ENCODE measurements at regions not wholly inside any gene's neighbourhood (a gene's known extent, or its start where the extent isn't known, plus 50 kb on each side); places are given as distances from the start of the nearest gene placed in this dataset.

- intact Hi-C loops (cut with micrococcal nuclease) = no loop called here
These were observed 144.4 kb upstream of the GUCY1A1 start for GRCh38 chr4:155522201-155522600.

DNA sequence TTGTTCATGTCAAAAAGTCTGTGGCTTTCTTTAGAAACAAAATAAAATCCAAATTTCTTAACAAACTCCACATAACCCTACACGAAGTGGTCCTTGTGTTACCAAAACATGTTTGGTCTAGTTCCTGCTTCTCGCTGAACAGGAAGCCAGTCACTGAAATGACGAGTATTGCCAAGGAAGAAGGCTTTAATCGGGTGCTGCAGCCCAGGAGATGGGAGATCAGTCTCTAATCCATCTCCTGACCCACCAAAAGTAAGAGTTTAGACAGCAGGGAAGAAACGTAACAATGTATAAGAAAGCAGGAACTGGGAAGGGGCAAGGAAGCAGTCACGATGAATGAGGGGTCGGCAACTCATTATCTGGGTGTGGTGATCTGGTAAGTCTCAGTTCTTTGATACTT lies 144.6 kb upstream of the MAP9 start:
- intact Hi-C loops (cut with micrococcal nuclease) = no loop called here

GRCh38 chr4:155515444-155516075 lies 138.8 kb upstream of the MAP9 start:
- intact Hi-C loops (cut with micrococcal nuclease) = no loop called here

DNA sequence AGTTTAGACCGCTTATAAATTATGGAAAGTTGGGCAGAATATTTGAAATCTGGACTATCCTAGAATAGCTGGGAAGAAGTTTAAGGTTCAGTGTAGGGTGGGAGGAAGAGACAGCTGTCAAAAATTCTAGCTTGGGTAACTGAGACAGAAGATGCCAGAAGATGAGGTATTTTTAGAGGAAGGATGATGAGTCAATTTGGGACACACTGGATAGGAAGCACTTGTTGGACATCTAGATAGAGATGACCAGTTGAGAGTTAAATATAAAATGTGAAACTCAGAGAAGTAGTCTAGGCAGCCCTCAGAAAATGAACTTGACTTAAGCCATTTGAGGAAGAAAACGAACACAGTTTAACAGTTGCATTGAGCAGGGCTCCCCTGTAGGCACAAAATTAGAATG lies 137.9 kb upstream of the MAP9 start:
- intact Hi-C loops (cut with micrococcal nuclease) = no loop called here

- intact Hi-C loops (cut with micrococcal nuclease) = no loop called here
These were observed 136.1 kb upstream of the MAP9 start for GRCh38 chr4:155512817-155513216.

DNA sequence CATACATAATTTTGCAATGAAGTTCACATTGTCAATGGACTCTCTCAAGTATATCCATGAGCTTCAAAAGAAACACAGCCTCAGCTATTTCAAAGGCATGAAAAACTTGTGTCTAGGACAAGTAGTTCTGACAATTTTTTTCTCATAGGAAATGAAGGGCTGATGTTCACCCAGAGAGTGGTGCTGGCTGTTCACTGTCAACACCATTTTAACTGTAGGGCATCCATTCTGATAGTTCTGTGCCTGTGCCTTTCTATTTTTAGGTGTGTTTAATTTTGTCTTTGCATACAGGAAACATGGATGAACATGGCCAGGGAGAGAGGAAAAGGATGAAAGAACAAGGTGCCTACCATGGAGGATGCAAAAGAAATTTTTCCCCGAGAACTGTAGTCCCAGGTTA lies 135.3 kb upstream of the MAP9 start:
- intact Hi-C loops (cut with micrococcal nuclease) = no loop called here

DNA sequence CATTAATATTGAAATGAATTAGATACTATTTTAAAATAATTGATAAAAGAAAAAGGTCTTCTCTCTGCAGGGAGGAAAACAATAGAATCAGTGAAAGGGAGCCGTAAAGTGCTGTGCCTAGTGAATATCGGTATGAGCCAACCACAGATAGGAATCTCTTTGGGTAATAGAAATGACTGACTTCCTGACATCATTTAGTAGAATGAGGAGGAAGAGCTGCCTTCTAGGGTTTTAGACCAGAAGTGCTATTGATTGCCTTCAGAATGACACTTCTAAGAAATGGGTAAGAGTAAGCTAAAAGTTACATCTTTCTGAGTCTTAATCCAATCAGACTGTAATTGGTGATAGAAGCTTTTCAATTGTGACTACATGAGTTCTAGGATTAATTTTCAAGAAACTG lies 134.0 kb upstream of the MAP9 start:
- intact Hi-C loops (cut with micrococcal nuclease) = no loop called here

- intact Hi-C loops (cut with micrococcal nuclease) = no loop called here
These were observed 132.8 kb upstream of the MAP9 start for GRCh38 chr4:155509555-155509954.

DNA sequence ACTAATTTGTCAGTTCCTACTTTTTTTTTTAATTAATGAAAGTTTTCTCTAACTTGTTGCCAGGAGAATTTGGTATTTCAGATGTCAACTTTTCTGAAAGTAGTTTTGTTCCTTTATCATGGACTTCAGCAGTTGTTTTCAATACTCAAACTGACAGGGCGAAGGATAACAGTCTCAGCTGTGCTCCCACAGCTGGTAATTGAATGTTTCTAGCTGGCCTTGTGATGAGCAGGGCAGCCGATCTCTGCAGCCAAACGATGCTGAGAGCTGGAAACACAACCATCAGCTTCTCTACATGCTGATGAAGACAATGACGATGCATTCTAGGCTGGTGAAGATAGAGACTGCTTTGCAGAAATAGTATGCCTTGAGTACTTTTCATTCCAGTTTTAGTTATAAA lies 130.0 kb upstream of the MAP9 start:
- intact Hi-C loops (cut with micrococcal nuclease) = no loop called here

DNA sequence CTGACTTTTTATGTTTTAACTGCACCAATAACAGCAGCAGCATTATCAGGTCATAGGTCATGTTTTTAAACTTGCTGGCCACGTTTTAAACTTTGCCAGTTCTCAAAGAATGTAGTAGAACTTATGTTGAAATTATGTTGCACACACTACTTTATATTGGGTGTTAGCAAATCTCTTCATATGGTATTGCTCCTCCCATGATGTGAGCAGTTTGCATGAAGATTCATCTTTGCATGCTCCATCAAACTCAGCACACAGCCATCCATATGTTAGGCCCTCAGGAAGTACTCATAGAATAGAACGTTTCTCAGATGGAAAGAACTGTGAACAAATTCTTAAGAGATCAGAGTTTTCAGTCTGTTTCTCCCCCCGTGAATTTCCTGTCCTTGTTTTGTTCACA lies 128.6 kb upstream of the MAP9 start:
- intact Hi-C loops (cut with micrococcal nuclease) = no loop called here

DNA sequence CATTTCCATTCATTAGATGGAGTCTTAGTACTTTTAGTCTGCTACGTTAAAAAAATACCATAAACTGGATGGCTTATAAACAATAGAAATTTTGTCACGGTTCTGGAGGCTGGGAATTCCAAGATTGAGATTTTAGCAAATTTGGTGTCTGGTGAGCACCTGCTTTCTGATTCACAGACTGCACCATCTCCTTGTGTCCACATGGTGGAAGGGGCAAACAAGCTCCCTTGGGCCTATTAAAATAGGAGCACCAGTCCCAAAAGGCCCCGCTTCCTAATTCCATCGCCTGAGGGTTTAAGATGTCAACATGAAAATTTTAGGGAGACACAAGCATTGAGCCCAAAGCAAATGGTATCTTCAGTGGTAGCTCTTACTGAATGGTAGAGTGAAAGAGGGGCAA lies 120.5 kb upstream of the MAP9 start:
- intact Hi-C loops (cut with micrococcal nuclease) = no loop called here

- intact Hi-C loops (cut with micrococcal nuclease) = no loop called here
These were observed 119.5 kb upstream of the MAP9 start for GRCh38 chr4:155496294-155496626.

DNA sequence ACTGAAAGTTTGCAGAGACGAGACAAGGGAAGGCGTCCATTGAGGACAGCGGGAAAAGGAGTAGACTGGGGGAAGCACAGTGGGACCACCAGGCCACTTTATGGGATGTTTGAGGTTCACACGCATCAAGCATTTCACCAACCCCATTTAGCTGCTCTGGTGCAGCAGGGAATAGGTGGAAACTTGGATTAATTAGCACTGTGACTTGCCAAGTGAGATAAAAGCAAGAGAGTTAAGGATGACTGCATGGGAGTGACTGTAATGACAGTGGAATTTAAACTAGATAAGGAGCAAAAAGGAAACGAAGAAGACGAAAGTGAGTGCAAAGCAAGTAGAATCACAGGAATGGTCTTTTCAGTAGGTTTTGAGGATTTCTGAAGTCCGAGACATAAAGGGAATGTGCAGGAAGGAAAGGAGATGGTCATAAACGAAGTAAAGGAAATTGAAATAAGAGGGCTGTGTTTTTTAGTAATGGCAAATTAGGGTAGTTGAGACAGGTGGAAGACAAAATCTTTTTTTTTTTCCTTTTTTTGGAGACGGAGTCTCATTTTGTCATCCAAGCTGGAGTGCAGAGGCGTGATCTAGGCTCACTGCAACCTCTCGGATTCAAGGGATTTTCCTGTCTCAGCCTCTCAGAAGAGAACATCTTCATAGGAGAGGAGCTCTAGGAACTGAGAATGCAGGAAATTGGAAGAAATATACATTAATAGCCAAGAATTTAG lies 119.0 kb upstream of the MAP9 start:
- intact Hi-C loops (cut with micrococcal nuclease) = no loop called here

- intact Hi-C loops (cut with micrococcal nuclease) = no loop called here
These were observed 117.4 kb upstream of the MAP9 start for GRCh38 chr4:155494037-155494718.

DNA sequence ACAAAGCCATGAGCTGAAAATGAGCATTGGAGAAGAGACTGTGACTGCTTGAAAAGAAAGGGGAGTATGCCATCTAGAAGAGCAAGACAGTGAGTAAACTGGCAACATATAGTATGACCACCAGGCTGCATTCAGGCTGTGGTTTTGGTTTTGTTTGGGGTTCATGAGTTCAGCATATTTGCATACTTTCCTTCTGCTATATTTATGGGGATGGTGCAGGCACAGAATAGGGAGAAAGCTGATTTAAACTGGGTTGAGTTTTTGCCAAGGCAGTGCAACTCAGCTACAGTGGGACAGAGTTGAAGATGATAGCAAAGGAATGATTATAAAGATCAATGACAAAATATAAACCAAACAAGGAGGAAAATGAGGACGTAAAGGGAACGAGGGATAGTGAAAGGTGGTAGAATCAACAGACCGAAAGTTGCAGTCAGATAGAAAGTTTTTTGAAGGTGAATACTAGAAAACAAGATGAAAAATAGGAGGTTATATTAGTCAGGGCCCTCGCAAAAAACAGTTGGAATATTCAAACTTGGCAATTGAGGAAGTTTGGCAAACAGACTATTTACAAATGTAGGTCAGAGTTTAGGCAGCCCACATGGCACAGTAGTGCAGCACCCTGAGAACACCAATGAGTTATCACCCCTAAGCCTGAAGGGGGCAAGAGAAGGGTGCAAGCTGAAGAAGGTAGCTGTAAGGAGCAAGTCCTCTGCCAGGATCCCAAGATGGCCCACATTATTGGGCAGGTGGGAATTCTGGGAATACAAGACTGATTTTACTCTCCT lies 114.8 kb upstream of the MAP9 start:
- intact Hi-C loops (cut with micrococcal nuclease) = no loop called here

DNA sequence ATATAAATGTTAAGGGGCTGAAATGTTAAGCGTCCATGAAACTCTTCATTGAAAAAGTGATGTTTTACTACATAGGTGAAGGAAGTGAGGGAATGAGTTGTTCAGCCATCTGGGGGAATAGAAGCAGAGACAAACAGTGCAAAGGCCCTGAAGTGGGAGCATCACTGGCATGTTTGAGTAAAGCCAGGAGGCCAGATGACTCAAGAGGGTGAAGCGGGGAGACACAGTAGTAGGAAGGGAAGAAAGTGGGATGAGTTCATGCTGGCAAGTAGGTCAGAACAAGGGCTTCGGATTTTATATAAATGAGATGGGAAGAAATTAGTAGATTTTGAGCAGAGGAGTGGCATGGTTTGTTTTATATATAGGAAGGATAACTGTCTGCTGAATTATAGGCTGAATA lies 112.5 kb upstream of the MAP9 start:
- intact Hi-C loops (cut with micrococcal nuclease) = no loop called here

DNA sequence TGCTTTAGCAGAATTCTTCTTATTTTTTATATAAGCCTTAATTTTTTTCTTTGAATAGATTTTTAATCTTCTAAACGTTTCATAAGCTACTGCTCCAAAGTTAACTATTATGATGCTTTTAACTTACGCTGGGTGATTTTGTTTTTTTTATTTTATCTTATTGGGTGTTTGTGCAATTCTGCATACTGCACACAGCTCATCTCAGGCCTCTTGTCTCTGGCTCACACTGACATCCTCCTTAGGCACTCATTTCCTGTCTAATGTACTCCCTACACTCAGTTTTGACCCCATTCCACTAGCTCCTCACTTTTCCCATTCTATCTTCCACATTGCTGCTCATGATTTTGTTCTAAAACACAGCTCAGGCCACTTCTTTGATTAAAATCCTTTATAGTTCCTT lies 111.9 kb upstream of the MAP9 start:
- intact Hi-C loops (cut with micrococcal nuclease) = no loop called here

DNA sequence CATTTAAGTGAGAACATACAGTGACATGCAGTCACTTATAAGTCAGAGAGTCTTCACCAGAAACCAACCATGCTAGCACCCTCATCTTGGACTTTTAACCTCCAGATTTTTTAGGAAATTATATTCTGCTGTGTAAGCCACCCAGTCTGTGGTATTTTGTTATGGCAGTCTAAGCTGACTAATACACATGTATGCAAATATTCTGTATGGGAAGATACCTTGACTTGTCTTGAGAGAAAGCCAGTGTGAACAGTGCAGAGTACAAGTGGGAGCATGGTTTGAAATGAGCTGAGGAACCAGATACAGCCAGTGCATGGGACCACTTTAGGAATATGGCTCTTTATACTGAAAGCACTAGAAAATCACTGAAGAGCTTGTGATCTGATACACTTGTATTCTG lies 110.4 kb upstream of the MAP9 start:
- intact Hi-C loops (cut with micrococcal nuclease) = no loop called here

DNA sequence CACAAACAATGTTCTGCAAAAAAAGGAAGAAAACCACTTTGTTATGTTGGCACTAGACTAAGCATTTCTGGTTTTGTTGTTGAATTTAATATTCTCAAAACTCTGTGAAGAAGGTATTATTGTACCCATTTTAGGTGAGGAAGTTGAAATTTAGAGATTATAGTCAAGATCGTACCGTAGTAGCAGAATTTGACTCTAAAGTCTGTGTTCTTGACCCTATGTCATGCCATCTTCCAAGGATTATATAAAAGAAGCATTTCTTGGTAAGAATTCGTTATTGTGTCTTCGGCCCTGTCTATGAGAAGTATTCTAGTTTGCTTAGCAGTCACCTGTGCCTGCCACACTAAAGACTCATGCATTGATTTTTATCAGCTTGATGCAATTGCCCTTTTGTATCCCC lies 104.4 kb upstream of the MAP9 start:
- intact Hi-C loops (cut with micrococcal nuclease) = no loop called here

- intact Hi-C loops (cut with micrococcal nuclease) = no loop called here
These were observed 103.1 kb upstream of the MAP9 start for GRCh38 chr4:155479835-155480234.

- intact Hi-C loops (cut with micrococcal nuclease) = no loop called here
These were observed 101.6 kb upstream of the MAP9 start for GRCh38 chr4:155478336-155478835.

DNA sequence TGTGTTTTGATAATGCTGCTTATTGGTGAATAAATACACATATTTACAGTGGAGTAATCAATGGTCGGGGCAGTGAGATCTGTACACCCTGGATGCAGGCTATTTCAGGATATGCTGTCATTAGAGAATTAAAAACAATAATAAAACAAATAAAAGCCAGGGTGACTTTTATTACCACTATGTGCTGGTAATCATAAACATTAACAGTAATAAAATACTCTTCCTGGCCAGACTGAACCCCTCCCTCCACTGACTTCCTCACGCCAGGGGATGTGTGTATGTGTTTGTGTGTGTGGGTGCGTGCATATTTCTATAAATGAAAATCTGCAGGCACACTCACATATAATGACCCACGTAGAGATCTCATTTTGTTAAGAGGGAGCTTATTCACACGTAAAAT lies 98.0 kb upstream of the MAP9 start:
- intact Hi-C loops (cut with micrococcal nuclease) = no loop called here

All from T-helper 1 cell treated with Interleukin-12 subunit alpha and Interleukin-12 subunit beta and Interleukin-4 antibody, amounts not matched to agents 30 ng/mL and 1 ng/mL, for 36 hours (primary cell).